IMR-90 (cell line): ENCODE measurements at regions not wholly inside any gene's neighbourhood (a gene's known extent, or its start where the extent isn't known, plus 50 kb on each side); places are given as distances from the start of the nearest gene placed in this dataset.

Experiments used
- ATAC-seq: fragments of 200-7000 bp; cut with Tn5 transposase; 2 replicates; pipeline ENCODE4 v1.9.1; 2020; ENCODE audit warnings: low read depth, mild to moderate bottlenecking, moderate library complexity
- BruUV-seq: library from RNA; stranded (reverse); fragments of 400-500 nt; replicated peaks from 2 replicates; lab custom pipeline; 2021; lab: Mats Ljungman, UMichigan
- CTCF ChIA-PET: fragments of 300-600 bp; formaldehyde crosslinking; extraction: SDS; loops from one replicate; lab custom pipeline; 2021; ENCODE audit warnings: antibody characterized with exemption; lab: Yijun Ruan, JAX
- POLR2A ChIA-PET: fragments of 300-600 bp; sonication (Branson Sonifier 250); formaldehyde crosslinking; loops from one replicate; lab custom pipeline; 2022; ENCODE audit warnings: antibody characterized with exemption; ENCODE audit not compliant: unreplicated experiment; lab: Charles Lee
- DNase-seq: peaks from one replicate; pipeline ENCODE4 v3.0.0; 2013
- H2AFZ ChIP-seq: replicated peaks from 2 replicates; pipeline ENCODE3; 2013; ENCODE audit warnings: low read length, mild to moderate bottlenecking; ENCODE audit not compliant: poor library complexity
- H2AK5ac ChIP-seq: 2 replicates; pipeline ENCODE4 v1.6.1; 2013; ENCODE audit warnings: low read depth, low read length, inconsistent platforms
- H2AK9ac ChIP-seq: replicated peaks from 2 replicates; pipeline ENCODE3; 2013; ENCODE audit warnings: mild to moderate bottlenecking, low read depth, low read length, moderate library complexity; ENCODE audit not compliant: poor library complexity
- H2BK120ac ChIP-seq: 2 replicates; pipeline ENCODE4 v1.6.1; 2013; ENCODE audit warnings: low read depth, low read length, inconsistent platforms
- H2BK15ac ChIP-seq: 3 replicates; pipeline ENCODE4 v1.6.1; 2013; ENCODE audit warnings: low read depth, low read length, inconsistent platforms
- H2BK20ac ChIP-seq: 2 replicates; pipeline ENCODE4 v1.6.1; 2013; ENCODE audit warnings: low read depth, mild to moderate bottlenecking, inconsistent platforms, low read length, moderate library complexity
- H2BK5ac ChIP-seq: 2 replicates; pipeline ENCODE4 v1.6.1; 2013; ENCODE audit warnings: mild to moderate bottlenecking, low read depth, low read length, inconsistent platforms; ENCODE audit not compliant: poor library complexity, severe bottlenecking
- H3K14ac ChIP-seq: replicated peaks from 2 replicates; pipeline ENCODE4 v1.6.1; 2013; ENCODE audit warnings: low read depth, low read length, inconsistent platforms
- H3K18ac ChIP-seq: 2 replicates; pipeline ENCODE4 v1.6.1; 2013; ENCODE audit warnings: low read depth, low read length, control low read depth
- H3K23ac ChIP-seq: 2 replicates; pipeline ENCODE4 v1.6.1; 2013; ENCODE audit warnings: low read depth, low read length, inconsistent platforms
- H3K27ac ChIP-seq: 2 replicates; pipeline ENCODE4 v1.5.1; 2013; ENCODE audit warnings: mild to moderate bottlenecking, control low read depth, low read length; ENCODE audit not compliant: insufficient read depth
- H3K27me3 ChIP-seq: 2 replicates; pipeline ENCODE4 v1.6.1; 2013; ENCODE audit warnings: low read length; ENCODE audit not compliant: control insufficient read depth, insufficient read depth
- H3K36me3 ChIP-seq: 2 replicates; pipeline ENCODE4 v1.6.1; 2013; ENCODE audit warnings: low read length, mixed read lengths; ENCODE audit not compliant: control insufficient read depth, insufficient read depth
- H3K4ac ChIP-seq: 2 replicates; pipeline ENCODE4 v1.6.1; 2013; ENCODE audit warnings: low read depth, low read length, inconsistent platforms
- H3K4me1 ChIP-seq: 2 replicates; pipeline ENCODE4 v1.6.1; 2013; ENCODE audit warnings: low read length, mixed read lengths; ENCODE audit not compliant: control insufficient read depth, insufficient read depth
- H3K4me2 ChIP-seq: 2 replicates; pipeline ENCODE4 v1.6.1; 2013; ENCODE audit warnings: low read depth, mild to moderate bottlenecking, control low read depth, low read length, moderate library complexity
- H3K4me3 ChIP-seq: 2 replicates; pipeline ENCODE4 v1.5.1; 2013; ENCODE audit warnings: low read depth, mild to moderate bottlenecking, control low read depth, low read length, moderate library complexity; ENCODE audit not compliant: insufficient read depth
- H3K56ac ChIP-seq: 2 replicates; pipeline ENCODE4 v1.6.1; 2013; ENCODE audit warnings: low read length, inconsistent platforms; ENCODE audit not compliant: insufficient read depth; ENCODE audit errors: extremely low read depth
- H3K79me1 ChIP-seq, 2 experiments: 2 replicates each; pipeline ENCODE4 v1.6.1; 2013; ENCODE audit warnings: low read length in 2 of 2, inconsistent platforms in 1 of 2, low read depth in 1 of 2
- H3K9ac ChIP-seq: 2 replicates; pipeline ENCODE4 v1.6.1; 2013; ENCODE audit warnings: low read depth, low read length, control low read depth
- H3K9me1 ChIP-seq: 2 replicates; pipeline ENCODE4 v1.6.1; 2013; ENCODE audit warnings: low read length, inconsistent platforms; ENCODE audit not compliant: insufficient read depth
- H3K9me3 ChIP-seq: 2 replicates; pipeline ENCODE4 v1.6.1; 2013; ENCODE audit warnings: low read length; ENCODE audit not compliant: control insufficient read depth, insufficient read depth
- H4K20me1 ChIP-seq: 2 replicates; pipeline ENCODE4 v1.6.1; 2013; ENCODE audit warnings: low read length, inconsistent platforms; ENCODE audit not compliant: insufficient read depth
- H4K5ac ChIP-seq: 2 replicates; pipeline ENCODE4 v1.6.1; 2013; ENCODE audit warnings: mild to moderate bottlenecking, low read depth, low read length, control low read depth
- H4K8ac ChIP-seq, 2 experiments: 2 replicates each; pipeline ENCODE4 v1.6.1; 2013; ENCODE audit warnings: low read depth in 2 of 2, low read length in 2 of 2, control low read depth in 1 of 2, inconsistent platforms in 1 of 2
- H4K91ac ChIP-seq: 2 replicates; pipeline ENCODE4 v1.6.1; 2013; ENCODE audit warnings: low read depth, low read length, inconsistent platforms; ENCODE audit not compliant: insufficient read depth
- CEBPB ChIP-seq: IDR thresholded peaks from 2 replicates; pipeline ENCODE4 v1.6.1; 2012; ENCODE audit warnings: low read depth, low read length, improper control_type of control experiment
- POLR2A ChIP-seq: IDR thresholded peaks from 2 replicates; pipeline ENCODE4 v1.6.1; 2012; ENCODE audit warnings: mild to moderate bottlenecking, low read depth, low read length
- RAD21 ChIP-seq: IDR thresholded peaks from 2 replicates; pipeline ENCODE4 v1.6.1; 2012; ENCODE audit warnings: low read length, improper control_type of control experiment
- RCOR1 ChIP-seq: IDR thresholded peaks from 2 replicates; pipeline ENCODE4 v1.6.1; 2012; ENCODE audit warnings: mild to moderate bottlenecking, low read length, improper control_type of control experiment; ENCODE audit not compliant: insufficient replicate concordance
- WGBS, 2 experiments: methylation state at CpG; one replicate each; pipeline versions ENCODE4 v1.1.5 to v1.1.7; 2013; ENCODE audit warnings: missing lambda C conversion rate in 2 of 2; ENCODE audit not compliant: insufficient read length in 1 of 2; ENCODE audit errors: extremely low coverage in 2 of 2; 5-methylcytosine and 5-hydroxymethylcytosine counted together
- dilution Hi-C: fragments of 300-500 bp; cut with HindIII; formaldehyde crosslinking; loops from one replicate; pipeline ENCODE4 v1.14.3; 2018; ENCODE audit warnings: low sequenced_read_pairs; ENCODE audit not compliant: unreplicated experiment
- in situ Hi-C: fragments of 300-500 bp; cut with MboI; formaldehyde crosslinking; loops from 3 replicates; pipeline ENCODE4 v1.14.3; 2019; ENCODE audit warnings: low sequenced_read_pairs, inconsistent platforms, mixed read lengths
- intact Hi-C: fragments of 100-400 bp; cut with micrococcal nuclease; formaldehyde crosslinking; loops from 2 replicates; pipeline ENCODE4 v1.10.0; 2022
- TF ChIP-seq, protein P1 (sequence below): conservative IDR thresholded peaks from 2 replicates; pipeline ENCODE4 v1.5.1; 2012; ENCODE audit warnings: mild to moderate bottlenecking, low read depth, low read length, improper control_type of control experiment

DNA sequence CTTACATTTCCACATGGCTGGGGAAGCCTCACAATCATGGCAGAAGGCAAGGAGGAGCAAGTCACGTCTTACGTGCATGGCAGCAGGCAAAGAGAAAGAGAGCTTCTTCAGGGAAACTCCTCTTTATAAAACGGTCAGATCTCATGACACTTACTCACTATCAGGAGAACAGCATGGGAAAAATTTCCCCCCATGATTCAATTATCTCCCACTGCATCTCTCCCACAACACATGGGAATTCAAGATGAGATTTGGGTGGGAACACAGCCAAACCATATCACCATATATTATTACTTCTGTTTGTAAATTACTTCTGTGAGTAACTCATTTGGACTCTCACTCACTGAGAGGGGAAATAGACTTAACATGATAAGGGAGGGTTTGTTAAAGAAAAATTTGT, 1496.8 kb upstream of the TMEM132C start:
- ATAC-seq: no peak
- H2AK9ac ChIP-seq: no peak overlapping the region
- in situ Hi-C loops (no loop called here), dilution Hi-C loops (no loop called here), intact Hi-C loops (no loop called here)
- no peaks in the 10 kb centered on the region for H3K36me3 ChIP-seq
- no peak overlapping the region for H2AFZ ChIP-seq
- no peak overlapping the region for H3K9ac ChIP-seq
- H4K8ac ChIP-seq: no peak overlapping the region
- H2BK20ac ChIP-seq: no peak overlapping the region
- H3K14ac ChIP-seq: no peak overlapping the region
- H3K4me2 ChIP-seq: no peak overlapping the region
- H3K4me3 ChIP-seq: no peak overlapping the region
- TF ChIP-seq POLR2A (no peak), RCOR1 (no peak), CEBPB (no peak), RAD21 (no peak)
- TF ChIP-seq, protein P1, sequence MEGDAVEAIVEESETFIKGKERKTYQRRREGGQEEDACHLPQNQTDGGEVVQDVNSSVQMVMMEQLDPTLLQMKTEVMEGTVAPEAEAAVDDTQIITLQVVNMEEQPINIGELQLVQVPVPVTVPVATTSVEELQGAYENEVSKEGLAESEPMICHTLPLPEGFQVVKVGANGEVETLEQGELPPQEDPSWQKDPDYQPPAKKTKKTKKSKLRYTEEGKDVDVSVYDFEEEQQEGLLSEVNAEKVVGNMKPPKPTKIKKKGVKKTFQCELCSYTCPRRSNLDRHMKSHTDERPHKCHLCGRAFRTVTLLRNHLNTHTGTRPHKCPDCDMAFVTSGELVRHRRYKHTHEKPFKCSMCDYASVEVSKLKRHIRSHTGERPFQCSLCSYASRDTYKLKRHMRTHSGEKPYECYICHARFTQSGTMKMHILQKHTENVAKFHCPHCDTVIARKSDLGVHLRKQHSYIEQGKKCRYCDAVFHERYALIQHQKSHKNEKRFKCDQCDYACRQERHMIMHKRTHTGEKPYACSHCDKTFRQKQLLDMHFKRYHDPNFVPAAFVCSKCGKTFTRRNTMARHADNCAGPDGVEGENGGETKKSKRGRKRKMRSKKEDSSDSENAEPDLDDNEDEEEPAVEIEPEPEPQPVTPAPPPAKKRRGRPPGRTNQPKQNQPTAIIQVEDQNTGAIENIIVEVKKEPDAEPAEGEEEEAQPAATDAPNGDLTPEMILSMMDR: no peak
- DNase-seq: no peak
- H3K18ac ChIP-seq: no peak overlapping the region
- H4K20me1 ChIP-seq: no peaks in the 10 kb centered on the region
- no peak overlapping the region for H2BK120ac ChIP-seq
- H3K9me3 ChIP-seq: peaks cover 18% of the 10 kb centered on the region
- 8% methylated on average over 2 of the region's 3 CpGs; no CpG with 5 or more reads in 1 of the 2 experiments for WGBS, 2 experiments
- H3K9me1 ChIP-seq: no peaks in the 10 kb centered on the region
- no peak overlapping the region for H3K4ac ChIP-seq
- POLR2A ChIA-PET: no interaction called here
- no peaks in the 10 kb centered on the region for H3K27me3 ChIP-seq
- no peaks in the 10 kb centered on the region for H3K79me1 ChIP-seq
- no peak overlapping the region for H3K27ac ChIP-seq
- no peak overlapping the region for H4K91ac ChIP-seq
- H3K4me1 ChIP-seq: no peaks in the 10 kb centered on the region
- H2BK5ac ChIP-seq: no peak overlapping the region
- no peak overlapping the region for H3K23ac ChIP-seq
- H4K5ac ChIP-seq: no peak overlapping the region
- BruUV-seq: no TSS peak
- H2BK15ac ChIP-seq: no peak overlapping the region
- CTCF ChIA-PET: no interaction called here
- no peak overlapping the region for H3K56ac ChIP-seq
- no peak overlapping the region for H2AK5ac ChIP-seq
